ENCODE measurements at regions not wholly inside any gene's neighbourhood (a gene's known extent, or its start where the extent isn't known, plus 50 kb on each side); places are given as distances from the start of the nearest gene placed in this dataset.
"Not testable (repeated sequence)": the region's sequence is repeated elsewhere in the genome, so short reads cannot be mapped to it uniquely, and the experiment has no call there.

- DNase-seq (ENCODE audit: insufficient read length, low spot score) (no peak), FAIRE-seq (no peak)
Measured at GRCh38 chr11:69205743-69206612, 50.2 kb downstream of the SMIM38 start.

GRCh38 chr11:69206613-69206965 is 50.9 kb downstream of the SMIM38 start:
- not testable (repeated sequence) for FAIRE-seq; DNase-seq (ENCODE audit: insufficient read length, low spot score)

GRCh38 chr11:69207165-69207889 is 51.6 kb downstream of the SMIM38 start:
- FAIRE-seq, result no peak

GRCh38 chr11:69208190-69209037 is 52.7 kb downstream of the SMIM38 start:
- FAIRE-seq (no peak), DNase-seq (ENCODE audit: insufficient read length, low spot score) (no peak)

More at GRCh38 chr11:69207165-69207889, 51.6 kb downstream of the SMIM38 start:
- no peak for DNase-seq (ENCODE audit: insufficient read length, low spot score)

- no peak for FAIRE-seq
Measured at GRCh38 chr11:69209038-69209350, 53.3 kb downstream of the SMIM38 start.

GRCh38 chr11:69209421-69210309 is 53.9 kb downstream of the SMIM38 start:
- no peak for DNase-seq (ENCODE audit: insufficient read length, low spot score)
- no peak for FAIRE-seq

More at GRCh38 chr11:69209038-69209350, 53.3 kb downstream of the SMIM38 start:
- DNase-seq (ENCODE audit: insufficient read length, low spot score), result no peak

- DNase-seq (ENCODE audit: insufficient read length, low spot score) (no peak), FAIRE-seq (no peak)
Measured at GRCh38 chr11:69210310-69211035, 54.7 kb downstream of the SMIM38 start.

- DNase-seq (ENCODE audit: insufficient read length, low spot score) (no peak), FAIRE-seq (no peak)
Measured at GRCh38 chr11:69211540-69211919, 55.8 kb downstream of the SMIM38 start.

GRCh38 chr11:69211920-69212797 is 56.4 kb downstream of the SMIM38 start:
- DNase-seq (ENCODE audit: insufficient read length, low spot score) (no peak), FAIRE-seq (no peak)

- no peak for FAIRE-seq
Measured at GRCh38 chr11:69212798-69213110, 57.0 kb downstream of the SMIM38 start.

GRCh38 chr11:69213316-69213715 is 57.6 kb downstream of the SMIM38 start:
- FAIRE-seq (no peak), DNase-seq (ENCODE audit: insufficient read length, low spot score) (no peak)

More at GRCh38 chr11:69212798-69213110, 57.0 kb downstream of the SMIM38 start:
- no peak for DNase-seq (ENCODE audit: insufficient read length, low spot score)

GRCh38 chr11:69213964-69214363 is 58.2 kb downstream of the SMIM38 start:
- FAIRE-seq (no peak), DNase-seq (ENCODE audit: insufficient read length, low spot score) (no peak)

GRCh38 chr11:69215216-69215615 is 59.5 kb downstream of the SMIM38 start:
- DNase-seq (ENCODE audit: insufficient read length, low spot score) (no peak), FAIRE-seq (no peak)

- no peak for FAIRE-seq
Measured at GRCh38 chr11:69215784-69216415, 60.2 kb downstream of the SMIM38 start.

GRCh38 chr11:69216647-69217051 is 60.9 kb downstream of the SMIM38 start:
- DNase-seq (ENCODE audit: insufficient read length, low spot score) (no peak), FAIRE-seq (no peak)

More at GRCh38 chr11:69215784-69216415, 60.2 kb downstream of the SMIM38 start:
- DNase-seq (ENCODE audit: insufficient read length, low spot score), result no peak

- no peak for FAIRE-seq
- DNase-seq (ENCODE audit: insufficient read length, low spot score), result no peak
Measured at GRCh38 chr11:69217276-69218105, 61.8 kb downstream of the SMIM38 start.

GRCh38 chr11:69218271-69218682 is 62.5 kb downstream of the SMIM38 start:
- no peak for FAIRE-seq
- DNase-seq (ENCODE audit: insufficient read length, low spot score), result no peak

All from GM19239 (cell line).